AG04450 (cell line): ENCODE measurements at regions not wholly inside any gene's neighbourhood (a gene's known extent, or its start where the extent isn't known, plus 50 kb on each side); places are given as distances from the start of the nearest gene placed in this dataset.

Experiments used
- CTCF ChIA-PET: fragments of 300-600, 350-600 bp; formaldehyde crosslinking; extraction: SDS; loops from one replicate; lab custom pipeline; 2022; ENCODE audit warnings: antibody characterized with exemption, inconsistent platforms; lab: Charles Lee
- POLR2A ChIA-PET: fragments of 350-600 bp; formaldehyde crosslinking; extraction: SDS; loops from one replicate; lab custom pipeline; 2021; ENCODE audit warnings: antibody characterized with exemption, inconsistent platforms; lab: Yijun Ruan, JAX
- DNase-seq: peaks from one replicate; pipeline ENCODE4 v3.0.0-alpha.2; 2011; ENCODE audit warnings: low read depth, low spot score
- H3K27ac ChIP-seq: one replicate; pipeline ENCODE4 v1.5.1; 2012; ENCODE audit warnings: low read depth, low read length, control low read depth
- H3K27me3 ChIP-seq: one replicate; pipeline ENCODE4 v1.6.0; 2012; ENCODE audit warnings: low read length; ENCODE audit not compliant: control insufficient read depth, insufficient read depth
- H3K4me3 ChIP-seq: 2 replicates; pipeline ENCODE4 v1.5.1; 2011; ENCODE audit warnings: mild to moderate bottlenecking, low read depth, low read length, control low read depth
- H3K9me3 ChIP-seq: 2 replicates; pipeline ENCODE4 v1.5.1; 2012; ENCODE audit warnings: low read length; ENCODE audit not compliant: control insufficient read depth, insufficient read depth
- CTCF ChIP-seq: IDR thresholded peaks from 2 replicates; pipeline ENCODE4 v1.5.1; 2011; ENCODE audit warnings: low read depth, low read length, control low read depth, inconsistent platforms

GRCh38 chr14:71229875-71230274, 322.6 kb downstream of the PCNX1 start:
- POLR2A ChIA-PET: no interaction called here
- CTCF ChIA-PET: no interaction called here
- TF ChIP-seq CTCF: no peak
- Histone ChIP-seq H3K9me3 (no peaks in the 10 kb centered on the region; the same call in 1 of the 2 replicates), H3K27ac (no peak overlapping the region), H3K27me3 (no peaks in the 10 kb centered on the region), H3K4me3 (no peak overlapping the region)
- DNase-seq: no peak

GRCh38 chr14:71230897-71231296, 323.6 kb downstream of the PCNX1 start:
- no peak for DNase-seq
- POLR2A ChIA-PET: no interaction called here
- no peak overlapping the region for H3K4me3 ChIP-seq
- no peaks in the 10 kb centered on the region; the same call in 1 of the 2 replicates for H3K9me3 ChIP-seq
- H3K27ac ChIP-seq: no peak overlapping the region
- TF ChIP-seq CTCF: no peak
- no peaks in the 10 kb centered on the region for H3K27me3 ChIP-seq
- CTCF ChIA-PET: interaction anchor here (0.6 kb wide), 1 partner anchor 116 kb away, joined by 4 read pairs; no protein-coding TSS in a partner anchor

GRCh38 chr14:71231521-71232393, 324.5 kb downstream of the PCNX1 start:
- no peak for TF ChIP-seq CTCF
- Histone ChIP-seq H3K9me3 (no peaks in the 10 kb centered on the region; the same call in 1 of the 2 replicates), H3K27ac (no peak overlapping the region), H3K4me3 (no peak overlapping the region), H3K27me3 (no peaks in the 10 kb centered on the region)
- POLR2A ChIA-PET: no interaction called here
- CTCF ChIA-PET: interaction anchor here (0.6 kb wide), 1 partner anchor 117 kb away, joined by 4 read pairs; no protein-coding TSS in a partner anchor
- DNase-seq: no peak

GRCh38 chr14:71232506-71232905, 325.2 kb downstream of the PCNX1 start:
- POLR2A ChIA-PET: no interaction called here
- no peaks in the 10 kb centered on the region; the same call in 1 of the 2 replicates for H3K9me3 ChIP-seq
- CTCF ChIA-PET: no interaction called here
- no peak overlapping the region for H3K4me3 ChIP-seq
- no peak overlapping the region for H3K27ac ChIP-seq
- DNase-seq: no peak
- H3K27me3 ChIP-seq: no peaks in the 10 kb centered on the region
- no peak for TF ChIP-seq CTCF

DNA sequence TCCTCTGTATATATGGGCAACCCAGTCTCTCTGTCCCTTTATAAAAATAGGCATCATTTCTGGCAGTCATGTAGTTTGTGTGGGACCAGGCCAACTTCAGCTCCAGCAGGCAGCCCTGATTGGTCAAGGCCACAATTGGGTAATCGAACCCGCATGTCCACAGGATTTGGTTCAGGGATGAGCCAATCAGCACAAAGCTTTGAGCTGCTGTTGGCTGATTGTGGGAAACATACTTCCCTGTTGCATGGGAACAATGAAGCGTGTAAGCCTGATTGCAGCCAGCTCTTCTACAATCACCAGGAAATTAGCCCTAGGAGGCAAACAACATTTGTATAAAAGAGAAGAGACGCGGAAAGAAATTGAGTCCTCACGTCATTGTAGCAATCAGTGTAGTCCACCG, 328.6 kb downstream of the PCNX1 start:
- ChIA-PET POLR2A (no interaction called here), CTCF (no interaction called here)
- no peak for TF ChIP-seq CTCF
- no peak for DNase-seq
- Histone ChIP-seq H3K27ac (no peak overlapping the region), H3K27me3 (no peaks in the 10 kb centered on the region), H3K9me3 (no peaks in the 10 kb centered on the region; the same call in 1 of the 2 replicates), H3K4me3 (no peak overlapping the region)
